Naive B cell (primary cell): ENCODE measurements at regions not wholly inside any gene's neighbourhood (a gene's known extent, or its start where the extent isn't known, plus 50 kb on each side); places are given as distances from the start of the nearest gene placed in this dataset.

Experiments
- ATAC-seq, 2 donors: fragments of 150-1000 bp; cut with Tn5 transposase; 2 replicates each; pipeline ENCODE4 v1.10.0; 2021; ENCODE audit warnings: low read depth in 2 of 2, mild to moderate bottlenecking in 2 of 2, moderate library complexity in 2 of 2
- DNase-seq: peaks from one replicate; pipeline ENCODE4 v3.0.0; 2022
- H3K27ac Mint-ChIP-seq, 6 donors: one replicate each; pipeline ENCODE4 v1.8.0; 2020 to 2022; ENCODE audit warnings: mild to moderate bottlenecking in 6 of 6, mixed read lengths in 6 of 6, moderate library complexity in 5 of 6, inconsistent platforms in 2 of 6
- H3K27me3 Mint-ChIP-seq, 3 donors: one replicate each; pipeline ENCODE4 v1.8.0; 2021 to 2022; ENCODE audit warnings: mixed read lengths in 3 of 3, mild to moderate bottlenecking in 1 of 3
- H3K36me3 Mint-ChIP-seq, 2 donors: one replicate each; pipeline ENCODE4 v1.8.0; 2020 to 2022; ENCODE audit warnings: mixed read lengths in 2 of 2, inconsistent platforms in 1 of 2, mild to moderate bottlenecking in 1 of 2
- H3K4me1 Mint-ChIP-seq, 3 donors: one replicate each; pipeline ENCODE4 v1.8.0; 2020 to 2022; ENCODE audit warnings: mixed read lengths in 3 of 3, inconsistent platforms in 1 of 3, mild to moderate bottlenecking in 1 of 3, moderate library complexity in 1 of 3
- H3K4me3 Mint-ChIP-seq, 8 donors: one replicate each; pipeline ENCODE4 v1.8.0; 2020 to 2022; ENCODE audit warnings: mild to moderate bottlenecking in 8 of 8, mixed read lengths in 8 of 8, moderate library complexity in 8 of 8, inconsistent platforms in 2 of 8
- H3K9me3 Mint-ChIP-seq, 7 donors: one replicate each; pipeline ENCODE4 v1.8.0; 2020 to 2022; ENCODE audit warnings: mixed read lengths in 7 of 7, mild to moderate bottlenecking in 5 of 7, inconsistent platforms in 2 of 7, moderate library complexity in 1 of 7

- Mint-ChIP-seq H3K27me3 (peaks cover 0 to 6% (median 0%) of the 10 kb centered on the region in 3 donors), H3K4me1 (no peaks in the 10 kb centered on the region), H3K4me3 (no peak overlapping the region), H3K27ac (no peak overlapping the region), H3K36me3 (no peaks in the 10 kb centered on the region), H3K9me3 (peaks cover 0 to 2% (median 0%) of the 10 kb centered on the region in 7 donors)
- DNase-seq: no peak
- ATAC-seq: no peak
Observed at GRCh38 chr6:140567466-140567865, 1193.0 kb upstream of the CITED2 start.

GRCh38 chr6:140566781-140567277 lies 1192.4 kb upstream of the CITED2 start:
- Mint-ChIP-seq H3K9me3 (peaks cover 0 to 2% (median 0%) of the 10 kb centered on the region in 7 donors), H3K4me1 (no peaks in the 10 kb centered on the region), H3K27ac (no peak overlapping the region), H3K36me3 (no peaks in the 10 kb centered on the region), H3K4me3 (no peak overlapping the region), H3K27me3 (peaks cover 0 to 6% (median 0%) of the 10 kb centered on the region in 3 donors)
- DNase-seq (no peak), ATAC-seq (no peak)

- Mint-ChIP-seq H3K27me3 (peaks cover 0 to 6% (median 0%) of the 10 kb centered on the region in 3 donors), H3K4me3 (no peak overlapping the region), H3K36me3 (no peaks in the 10 kb centered on the region), H3K4me1 (no peaks in the 10 kb centered on the region), H3K27ac (no peak overlapping the region), H3K9me3 (no peaks in the 10 kb centered on the region)
- DNase-seq (no peak), ATAC-seq (no peak)
Observed at GRCh38 chr6:140563728-140564127, 1189.3 kb upstream of the CITED2 start.

- H3K4me1 Mint-ChIP-seq: no peaks in the 10 kb centered on the region
- H3K36me3 Mint-ChIP-seq: no peaks in the 10 kb centered on the region
- H3K27ac Mint-ChIP-seq: no peak overlapping the region
- H3K9me3 Mint-ChIP-seq: no peaks in the 10 kb centered on the region
- DNase-seq (no peak), ATAC-seq (no peak)
- H3K4me3 Mint-ChIP-seq: no peak overlapping the region
- H3K27me3 Mint-ChIP-seq: no peaks in the 10 kb centered on the region
Observed at GRCh38 chr6:140561701-140562100, 1187.3 kb upstream of the CITED2 start.

GRCh38 chr6:140560671-140561070 lies 1186.2 kb upstream of the CITED2 start:
- Mint-ChIP-seq H3K27me3 (no peaks in the 10 kb centered on the region), H3K27ac (no peak overlapping the region), H3K4me3 (no peak overlapping the region), H3K4me1 (no peaks in the 10 kb centered on the region), H3K36me3 (no peaks in the 10 kb centered on the region), H3K9me3 (no peaks in the 10 kb centered on the region)
- no peak for ATAC-seq
- DNase-seq: no peak

- Mint-ChIP-seq H3K4me3 (no peak overlapping the region), H3K27me3 (no peaks in the 10 kb centered on the region), H3K36me3 (no peaks in the 10 kb centered on the region), H3K9me3 (no peaks in the 10 kb centered on the region), H3K4me1 (no peaks in the 10 kb centered on the region), H3K27ac (no peak overlapping the region)
- no peak for DNase-seq
- no peak for ATAC-seq
Observed at GRCh38 chr6:140559458-140559857, 1185.0 kb upstream of the CITED2 start.

GRCh38 chr6:140554421-140554820 lies 1180.0 kb upstream of the CITED2 start:
- Mint-ChIP-seq H3K27ac (no peak overlapping the region), H3K36me3 (no peaks in the 10 kb centered on the region), H3K4me3 (no peak overlapping the region), H3K27me3 (no peaks in the 10 kb centered on the region), H3K9me3 (peaks cover 0 to 3% (median 0%) of the 10 kb centered on the region in 7 donors), H3K4me1 (no peaks in the 10 kb centered on the region)
- ATAC-seq: no peak
- no peak for DNase-seq

- Mint-ChIP-seq H3K4me3 (no peak overlapping the region), H3K36me3 (no peaks in the 10 kb centered on the region), H3K9me3 (peaks cover 0 to 3% (median 0%) of the 10 kb centered on the region in 7 donors), H3K27ac (no peak overlapping the region), H3K4me1 (no peaks in the 10 kb centered on the region), H3K27me3 (no peaks in the 10 kb centered on the region)
- no peak for ATAC-seq
- DNase-seq: no peak
Observed at GRCh38 chr6:140548366-140548765, 1173.9 kb upstream of the CITED2 start.

- H3K4me1 Mint-ChIP-seq: no peaks in the 10 kb centered on the region
- no peaks in the 10 kb centered on the region for H3K9me3 Mint-ChIP-seq
- H3K27me3 Mint-ChIP-seq: no peaks in the 10 kb centered on the region
- no peak overlapping the region for H3K4me3 Mint-ChIP-seq
- ATAC-seq: no peak
- no peak overlapping the region for H3K27ac Mint-ChIP-seq
- DNase-seq: no peak
- H3K36me3 Mint-ChIP-seq: no peaks in the 10 kb centered on the region
Observed at GRCh38 chr6:140546640-140547039, 1172.2 kb upstream of the CITED2 start.

GRCh38 chr6:140544431-140544830 lies 1170.0 kb upstream of the CITED2 start:
- ATAC-seq (no peak), DNase-seq (no peak)
- no peaks in the 10 kb centered on the region for H3K27me3 Mint-ChIP-seq
- H3K4me3 Mint-ChIP-seq: no peak overlapping the region
- H3K4me1 Mint-ChIP-seq: no peaks in the 10 kb centered on the region
- H3K36me3 Mint-ChIP-seq: no peaks in the 10 kb centered on the region
- H3K27ac Mint-ChIP-seq: no peak overlapping the region
- no peaks in the 10 kb centered on the region for H3K9me3 Mint-ChIP-seq

- H3K27me3 Mint-ChIP-seq: no peaks in the 10 kb centered on the region
- no peaks in the 10 kb centered on the region for H3K9me3 Mint-ChIP-seq
- H3K4me1 Mint-ChIP-seq: no peaks in the 10 kb centered on the region
- no peaks in the 10 kb centered on the region for H3K36me3 Mint-ChIP-seq
- no peak for ATAC-seq
- H3K27ac Mint-ChIP-seq: no peak overlapping the region
- no peak overlapping the region for H3K4me3 Mint-ChIP-seq
- DNase-seq: no peak
Observed at GRCh38 chr6:140542863-140543262, 1168.4 kb upstream of the CITED2 start.

- DNase-seq: no peak
- Mint-ChIP-seq H3K36me3 (no peaks in the 10 kb centered on the region), H3K9me3 (no peaks in the 10 kb centered on the region), H3K27me3 (no peaks in the 10 kb centered on the region), H3K27ac (no peak overlapping the region), H3K4me1 (no peaks in the 10 kb centered on the region), H3K4me3 (no peak overlapping the region)
- ATAC-seq: no peak
Observed at GRCh38 chr6:140541288-140541687, 1166.8 kb upstream of the CITED2 start.

GRCh38 chr6:140540743-140541142 lies 1166.3 kb upstream of the CITED2 start:
- Mint-ChIP-seq H3K27ac (no peak overlapping the region), H3K36me3 (no peaks in the 10 kb centered on the region), H3K4me3 (no peak overlapping the region), H3K27me3 (no peaks in the 10 kb centered on the region), H3K4me1 (no peaks in the 10 kb centered on the region), H3K9me3 (peaks cover 0 to under 1% (median 0%) of the 10 kb centered on the region in 7 donors)
- ATAC-seq (no peak), DNase-seq (no peak)

GRCh38 chr6:140538926-140539325 lies 1164.5 kb upstream of the CITED2 start:
- no peaks in the 10 kb centered on the region for H3K36me3 Mint-ChIP-seq
- H3K4me1 Mint-ChIP-seq: no peaks in the 10 kb centered on the region
- H3K4me3 Mint-ChIP-seq: no peak overlapping the region
- ATAC-seq (no peak), DNase-seq (no peak)
- H3K27ac Mint-ChIP-seq: no peak overlapping the region
- peaks cover 0 to 18% (median 8%) of the 10 kb centered on the region in 7 donors for H3K9me3 Mint-ChIP-seq
- H3K27me3 Mint-ChIP-seq: no peaks in the 10 kb centered on the region
